GM19452 (cell line): ENCODE measurements at regions not wholly inside any gene's neighbourhood (a gene's known extent, or its start where the extent isn't known, plus 50 kb on each side); places are given as distances from the start of the nearest gene placed in this dataset.
"Not testable (repeated sequence)": the region's sequence is repeated elsewhere in the genome, so short reads cannot be mapped to it uniquely, and the experiment has no call there.

Experiments used
- ATAC-seq: cut with Tn5 transposase; IDR thresholded peaks from one replicate; pipeline ENCODE4 v1.9.1; 2021; ENCODE audit not compliant: unreplicated experiment

DNA sequence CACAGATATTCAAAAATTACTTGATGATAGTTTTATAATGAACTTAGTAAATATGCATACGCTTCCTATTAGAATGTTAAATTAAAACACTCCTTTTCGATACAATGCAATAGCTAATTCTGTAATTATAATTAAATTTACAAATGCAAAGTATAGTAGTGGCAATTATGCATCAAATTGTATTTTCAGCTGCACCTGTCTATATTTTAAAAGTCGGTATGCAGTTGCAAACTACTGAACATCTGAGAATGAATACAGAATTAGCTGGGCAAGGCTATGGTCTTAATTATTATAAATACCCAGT is 110.4 kb upstream of the ARHGAP42 start:
- ATAC-seq, result no peak

DNA sequence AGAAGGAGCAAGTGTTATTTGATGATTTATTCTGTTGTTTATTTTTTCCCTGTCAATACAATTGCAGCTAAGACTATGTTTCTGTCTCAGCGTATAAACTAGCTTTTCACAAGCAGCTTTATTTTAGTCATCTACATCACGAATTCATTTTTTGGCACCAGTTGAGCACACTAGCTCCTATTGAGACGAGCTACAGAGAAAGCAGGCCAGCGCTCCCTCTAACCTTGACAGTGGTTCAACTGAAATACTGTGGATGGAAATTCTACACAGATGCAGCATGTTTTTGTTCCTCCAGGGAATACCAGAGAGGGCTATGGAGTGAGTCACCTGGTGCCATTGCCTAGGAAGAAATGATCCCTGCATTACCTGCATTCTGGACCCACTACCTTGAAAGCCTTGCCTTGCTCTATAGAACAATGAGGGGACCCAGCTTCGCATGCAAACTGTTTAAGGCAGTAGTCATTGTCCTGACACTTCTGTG is 108.2 kb upstream of the ARHGAP42 start:
- ATAC-seq, result no peak

DNA sequence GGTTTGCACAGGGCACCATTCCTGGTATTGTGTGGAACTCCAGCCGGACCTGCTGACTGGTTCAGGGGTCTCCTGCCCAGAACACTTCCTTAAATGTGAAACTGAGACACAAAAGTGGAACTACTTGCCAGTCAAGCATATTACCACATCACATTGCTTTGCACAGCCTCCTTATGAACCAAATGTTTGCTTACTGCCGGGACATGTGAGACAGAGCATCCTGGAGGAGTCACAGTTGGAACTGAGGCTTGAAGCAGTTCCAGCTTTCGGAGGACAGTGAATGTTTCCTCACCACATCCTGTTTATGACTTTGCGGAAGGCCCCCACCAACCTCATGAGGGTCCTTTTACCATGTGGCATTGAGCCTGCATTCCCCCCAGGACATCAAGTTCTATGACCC is 105.8 kb upstream of the ARHGAP42 start:
- ATAC-seq, result no peak

DNA sequence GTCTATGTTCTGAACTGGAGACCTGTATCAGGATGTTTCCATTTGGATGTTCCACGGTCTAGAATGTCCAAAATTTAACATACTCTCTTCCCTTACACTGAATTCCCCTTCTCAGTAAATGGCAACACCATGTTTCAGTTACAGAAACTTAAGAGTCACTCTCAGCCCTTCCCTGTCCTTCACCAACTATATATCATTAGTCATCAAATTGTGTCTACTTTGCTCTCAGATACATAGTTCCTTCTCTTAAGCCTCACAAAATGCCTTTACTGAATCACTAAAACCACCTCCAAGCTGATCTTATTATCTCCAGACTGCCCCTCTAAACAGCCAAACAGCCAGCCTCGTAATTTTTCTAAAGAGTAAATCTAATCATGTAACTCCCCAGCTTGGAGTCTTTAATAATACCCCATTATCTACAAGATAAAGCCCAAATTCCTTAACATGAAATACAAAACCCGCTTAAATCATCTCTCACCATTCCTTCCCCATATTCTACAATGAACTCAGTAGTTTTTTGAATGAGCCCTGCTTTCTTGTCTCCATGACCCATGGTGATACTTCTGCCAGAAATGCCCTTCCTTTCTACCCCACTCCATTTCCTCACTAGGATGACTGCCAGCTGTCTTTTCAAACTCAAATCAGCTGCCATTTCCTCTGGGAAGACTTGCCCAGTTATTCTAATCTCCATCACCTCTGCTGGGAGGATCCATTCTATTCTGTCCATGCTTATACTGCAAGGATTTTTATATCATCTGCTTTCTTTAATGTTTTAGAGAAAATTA is 102.7 kb upstream of the ARHGAP42 start:
- no peak for ATAC-seq

DNA sequence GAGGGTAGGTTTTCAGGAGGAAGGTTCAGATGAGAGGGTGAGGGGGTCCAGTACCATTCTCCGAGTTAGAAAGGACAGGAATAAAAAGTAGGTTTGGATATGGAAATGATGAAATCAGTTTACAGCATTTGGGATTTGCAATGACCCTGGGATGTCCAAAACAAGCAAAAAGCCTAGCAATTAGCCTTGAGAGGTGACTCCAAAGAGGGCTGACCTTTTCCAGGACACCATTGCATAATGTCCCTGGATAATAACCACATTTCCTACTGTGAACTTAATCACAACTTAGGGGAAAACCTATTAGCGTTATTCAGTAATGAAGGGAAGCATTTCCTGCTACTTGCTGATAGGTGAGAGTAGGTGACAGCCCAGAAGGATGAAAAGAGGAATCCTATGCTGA is 101.4 kb upstream of the ARHGAP42 start:
- no peak for ATAC-seq

DNA sequence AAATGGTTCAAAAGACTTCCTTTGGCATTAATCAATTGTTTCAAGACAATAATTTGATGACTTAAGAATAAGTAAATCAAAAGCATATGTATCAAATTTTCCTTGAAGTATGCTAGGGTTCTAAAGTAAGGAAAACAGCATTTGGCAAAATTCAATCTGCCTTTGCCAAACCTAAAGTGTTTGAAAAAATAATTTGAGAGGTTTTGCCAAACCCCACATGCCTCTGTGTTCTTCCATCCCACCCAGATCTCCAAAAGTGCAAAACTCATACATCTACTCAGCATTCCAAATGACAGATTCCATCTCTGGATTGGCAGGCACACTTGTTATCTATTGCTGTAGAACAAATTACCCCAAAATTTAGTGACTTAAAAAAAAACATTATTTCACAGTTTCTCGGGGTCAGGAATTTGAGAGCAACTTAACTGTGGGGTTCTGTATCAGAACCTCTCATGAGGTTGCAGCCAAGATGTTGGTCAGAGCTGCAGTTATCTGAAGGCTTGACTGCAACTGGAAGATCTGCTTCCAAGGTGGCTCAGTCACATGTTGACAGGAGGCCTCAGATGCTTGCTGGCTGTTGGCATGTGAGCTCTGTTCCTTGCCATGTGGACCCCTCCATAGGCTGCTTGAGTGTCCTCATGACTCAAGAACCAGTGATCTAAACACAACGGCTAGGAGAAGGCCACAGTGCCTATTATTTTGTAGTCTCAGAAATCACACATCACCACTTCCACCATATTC is 100.6 kb upstream of the ARHGAP42 start:
- no peak for ATAC-seq

DNA sequence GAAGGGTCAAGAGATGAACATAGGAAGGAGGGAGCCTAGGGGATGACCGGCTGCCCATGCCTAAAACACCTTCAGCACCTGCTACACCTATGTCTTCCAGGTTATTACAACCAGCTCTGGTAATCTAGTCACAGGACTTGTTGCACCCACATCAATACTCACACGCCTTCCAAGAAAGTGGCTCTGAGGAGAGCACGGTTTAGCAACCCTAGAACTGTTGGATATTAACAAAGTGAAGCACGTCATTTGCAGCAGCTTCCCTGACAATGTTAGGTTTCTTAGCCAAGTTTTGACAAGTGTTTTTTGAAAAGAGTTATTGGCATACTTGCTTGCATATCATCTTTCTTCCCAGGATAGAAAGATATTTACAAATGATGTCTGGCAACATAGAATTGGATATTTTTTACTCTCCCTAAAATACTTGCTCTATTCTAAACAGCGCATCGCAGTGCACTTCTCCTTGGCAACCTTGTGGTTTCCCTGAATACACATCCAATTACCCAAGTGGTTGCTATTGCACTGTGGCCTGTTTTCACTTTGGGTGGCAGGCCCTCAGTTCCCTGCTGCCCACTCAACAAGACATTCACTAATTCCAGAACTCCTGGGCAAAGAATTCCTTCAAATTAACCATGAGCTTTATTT is 94.3 kb upstream of the ARHGAP42 start:
- ATAC-seq, result no peak

DNA sequence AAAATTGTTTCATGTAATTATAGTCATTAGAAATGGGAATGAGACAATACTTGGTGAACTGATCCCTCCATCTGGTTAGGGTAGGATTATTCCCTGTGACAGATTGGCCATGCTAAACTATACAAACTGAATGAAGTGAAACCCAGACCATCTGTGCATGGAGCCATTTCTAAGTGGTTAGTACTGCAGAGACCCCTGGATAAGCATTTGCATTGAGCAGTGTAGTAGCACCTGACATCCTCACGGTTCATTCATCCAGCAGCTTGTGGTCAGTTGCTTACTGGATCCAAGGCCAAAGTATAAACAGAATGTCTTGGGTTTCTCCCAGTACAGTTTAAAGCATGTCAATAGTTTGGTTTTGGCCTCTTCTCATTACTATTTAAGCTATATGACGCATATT is 93.8 kb upstream of the ARHGAP42 start:
- ATAC-seq, result no peak

DNA sequence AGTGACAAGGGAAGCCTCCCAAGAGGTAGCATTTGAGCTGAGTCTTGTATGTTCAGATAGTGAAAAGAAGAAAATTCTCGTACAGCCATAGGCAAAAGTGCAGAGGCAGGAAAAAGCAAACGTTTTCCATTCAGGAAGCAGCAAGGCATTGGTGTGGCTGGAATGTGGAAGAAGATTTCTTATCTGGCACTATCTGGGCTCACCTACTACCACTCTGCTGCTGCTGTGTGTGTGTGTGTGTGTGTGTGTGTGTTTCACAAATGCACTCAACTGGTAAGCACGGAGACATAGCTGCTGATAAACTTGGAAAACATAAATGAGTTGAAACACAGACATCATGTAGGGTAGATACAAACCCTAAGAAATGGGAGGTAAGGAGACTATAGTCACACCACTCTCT is 92.8 kb upstream of the ARHGAP42 start:
- ATAC-seq, result no peak

DNA sequence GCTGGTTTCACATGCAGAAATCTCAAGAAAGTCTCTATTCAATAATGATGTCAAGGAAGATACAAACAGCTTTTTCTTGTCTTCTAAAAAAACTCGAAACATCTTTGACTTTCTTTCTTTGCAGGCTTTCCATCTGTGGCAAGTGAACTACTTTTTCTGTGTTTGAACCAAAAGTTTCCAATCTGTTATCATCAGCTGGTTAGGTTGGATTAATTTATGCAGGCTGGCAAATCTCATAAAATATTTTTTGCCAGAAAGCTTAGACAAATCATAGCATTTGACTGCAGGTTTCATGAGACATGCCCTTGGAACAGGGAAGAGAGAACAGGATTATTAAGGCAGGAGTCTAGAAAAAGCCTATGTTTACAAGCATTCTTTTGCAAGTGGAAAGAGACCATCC is 86.1 kb upstream of the ARHGAP42 start:
- no peak for ATAC-seq

DNA sequence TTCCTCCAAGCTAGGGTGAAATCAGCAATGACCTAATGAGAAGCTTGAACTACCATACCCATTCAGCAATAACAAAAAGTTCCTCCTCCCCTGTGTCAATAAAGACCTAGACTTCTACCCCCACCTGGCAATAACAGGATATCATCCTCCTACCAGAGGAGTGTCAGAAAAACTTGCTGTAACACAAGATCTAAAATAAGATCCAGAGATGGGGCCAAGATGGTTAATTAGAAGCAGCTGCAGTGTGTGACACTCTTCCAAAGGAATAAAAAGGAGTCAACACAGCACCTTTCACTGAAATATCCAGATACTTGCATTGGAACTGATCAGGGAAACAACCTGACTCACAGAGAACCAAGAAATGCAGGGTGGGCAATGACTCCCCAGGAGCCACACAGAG is 84.4 kb upstream of the ARHGAP42 start:
- ATAC-seq, result no peak

DNA sequence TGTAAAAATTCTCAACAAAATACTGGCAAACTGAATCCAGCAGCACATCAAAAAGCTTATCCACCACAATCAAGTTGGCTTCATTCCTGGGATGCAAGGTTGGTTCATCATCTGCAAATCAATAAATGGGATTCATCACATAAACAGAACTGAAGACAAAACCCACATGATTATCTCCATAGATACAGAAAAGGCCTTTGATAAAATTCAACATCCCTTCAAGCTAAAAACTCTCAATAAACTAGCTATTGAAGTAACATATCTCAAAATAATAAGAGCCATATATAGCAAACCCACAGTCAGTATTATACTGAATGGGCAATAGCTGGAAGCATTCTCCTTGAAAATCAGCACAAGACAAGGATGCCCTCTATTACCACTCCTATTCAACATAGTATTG is 79.3 kb upstream of the ARHGAP42 start:
- not testable (repeated sequence) for ATAC-seq

DNA sequence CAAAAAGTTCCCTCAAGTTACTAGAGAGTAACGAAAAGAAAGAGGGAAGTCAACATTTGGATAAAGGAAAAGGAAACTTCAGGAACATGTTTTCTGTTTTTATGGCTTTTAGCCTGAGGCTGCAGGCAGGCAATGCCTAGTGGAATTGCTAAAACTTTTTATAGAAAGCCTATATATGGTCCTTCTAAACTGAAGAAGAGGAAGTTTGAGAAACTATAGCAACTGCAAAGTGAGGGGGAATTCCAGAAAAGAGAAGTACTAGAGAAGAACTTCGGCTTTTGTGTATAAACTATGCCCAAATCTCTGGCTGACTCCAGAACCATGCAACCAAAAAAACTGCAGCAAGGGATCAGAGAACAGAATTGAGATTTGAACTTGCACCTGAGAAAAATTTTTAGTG is 74.3 kb upstream of the ARHGAP42 start:
- ATAC-seq, result no peak

DNA sequence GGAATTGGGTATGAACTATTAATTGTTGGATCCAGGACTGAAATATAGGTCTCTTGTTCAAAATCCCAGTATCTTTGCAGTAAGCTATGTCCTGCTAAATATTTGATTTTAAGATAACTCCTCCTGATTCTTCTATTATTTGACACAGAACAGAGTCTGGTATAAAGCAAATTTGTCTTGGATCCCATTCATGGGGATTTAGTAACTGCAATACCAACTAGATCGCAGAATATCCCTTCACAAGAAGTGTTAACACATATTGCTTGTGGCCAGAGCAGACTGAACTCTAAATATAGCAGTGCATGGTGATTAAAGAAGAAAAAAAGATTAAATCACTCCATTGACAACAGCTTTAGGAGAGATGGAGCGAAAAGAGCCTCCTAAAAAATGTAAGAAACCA is 68.2 kb upstream of the ARHGAP42 start:
- ATAC-seq, result no peak

DNA sequence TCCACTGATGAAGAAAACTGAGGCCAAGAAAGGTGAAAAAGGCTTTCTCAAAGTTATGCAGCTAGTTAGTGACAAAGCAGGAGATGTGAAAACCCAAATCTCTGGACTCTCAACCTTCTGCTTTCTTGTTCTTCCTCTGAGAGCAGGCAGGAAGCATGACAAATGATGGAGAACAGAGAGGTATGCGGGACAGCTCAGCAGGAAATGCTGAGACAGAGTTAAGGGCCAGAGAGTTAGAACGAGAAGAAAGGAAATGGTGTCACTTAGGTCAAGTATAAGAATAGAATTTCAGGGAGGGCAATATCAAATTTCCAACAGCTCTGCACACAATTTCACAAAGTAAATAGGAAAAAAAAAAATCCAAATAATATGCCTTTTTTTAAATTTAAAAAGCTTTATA is 67.6 kb upstream of the ARHGAP42 start:
- ATAC-seq, result no peak

DNA sequence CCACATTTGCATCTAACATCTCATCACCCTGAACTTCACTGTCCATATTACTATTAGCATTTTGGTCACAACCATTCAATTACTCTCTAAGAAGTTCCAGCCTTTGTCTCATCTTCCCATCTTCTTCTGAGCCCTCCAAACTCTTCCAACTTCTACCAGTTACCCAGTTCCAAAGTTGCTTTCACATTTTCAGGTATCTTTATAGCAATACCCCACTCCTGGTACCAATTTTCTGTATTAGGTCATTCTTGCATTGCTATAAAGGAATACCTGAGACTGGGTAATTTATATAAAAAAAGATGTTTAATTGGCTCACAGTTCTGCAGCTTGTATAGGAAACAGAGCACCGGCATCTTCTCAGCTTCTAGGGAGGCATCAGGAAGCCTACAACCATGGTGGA is 64.7 kb upstream of the ARHGAP42 start:
- no peak for ATAC-seq

DNA sequence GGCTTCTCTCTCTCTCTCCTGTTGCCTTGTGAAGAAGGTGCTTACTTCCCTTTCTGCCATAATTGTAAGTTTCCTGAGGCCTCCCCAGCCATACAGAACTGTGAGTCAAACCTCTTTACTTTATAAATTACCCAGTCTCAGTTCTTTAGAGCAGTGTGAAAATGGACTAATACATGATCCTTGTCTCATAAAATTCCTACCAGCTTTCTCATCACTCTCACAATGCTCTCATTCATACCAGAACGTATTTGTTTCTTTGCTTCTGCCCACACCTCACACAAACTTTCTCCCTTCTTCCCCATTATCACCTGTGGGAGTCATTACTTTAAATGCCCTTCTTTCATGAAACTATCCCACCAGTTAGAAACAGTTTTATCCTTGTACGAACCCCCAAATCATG is 62.7 kb upstream of the ARHGAP42 start:
- ATAC-seq, result no peak

DNA sequence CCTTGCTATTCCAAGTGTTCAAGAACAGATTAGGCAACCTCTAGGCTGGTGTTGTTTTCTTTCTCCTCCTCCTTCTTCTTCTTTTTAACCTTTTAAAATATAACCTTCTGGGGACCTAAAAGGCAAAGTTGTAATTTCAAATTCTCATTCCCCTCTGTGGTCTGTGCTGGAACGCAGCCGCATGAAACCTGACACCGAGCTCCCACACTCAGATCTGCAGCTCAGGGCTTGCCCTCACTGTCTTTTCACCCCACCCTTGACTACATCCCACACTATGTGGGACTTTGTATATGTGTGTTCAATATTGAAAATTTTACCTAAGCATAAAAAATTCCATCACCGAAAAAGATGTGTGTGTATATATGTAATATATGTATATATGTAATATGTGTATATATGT is 62.0 kb upstream of the ARHGAP42 start:
- ATAC-seq, result no peak

DNA sequence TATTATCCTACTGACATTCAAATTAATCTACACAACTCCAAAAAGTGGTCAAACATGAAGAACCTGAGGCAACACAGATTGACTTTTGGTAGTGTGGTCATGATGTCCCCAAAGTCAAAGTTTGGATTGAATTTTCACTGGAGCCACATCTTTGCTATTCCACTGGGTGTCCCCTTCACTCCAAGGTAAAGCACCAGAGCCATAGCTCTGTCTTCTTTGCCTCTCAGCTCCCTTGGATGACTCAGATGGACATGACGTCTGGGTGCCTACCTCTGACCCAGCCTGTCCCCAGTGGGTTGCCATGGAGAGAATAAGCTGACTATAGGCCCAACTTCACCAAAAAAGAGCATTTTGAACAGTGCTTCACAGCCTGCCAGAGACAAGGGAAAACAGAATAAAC is 57.4 kb upstream of the ARHGAP42 start:
- ATAC-seq, result no peak

DNA sequence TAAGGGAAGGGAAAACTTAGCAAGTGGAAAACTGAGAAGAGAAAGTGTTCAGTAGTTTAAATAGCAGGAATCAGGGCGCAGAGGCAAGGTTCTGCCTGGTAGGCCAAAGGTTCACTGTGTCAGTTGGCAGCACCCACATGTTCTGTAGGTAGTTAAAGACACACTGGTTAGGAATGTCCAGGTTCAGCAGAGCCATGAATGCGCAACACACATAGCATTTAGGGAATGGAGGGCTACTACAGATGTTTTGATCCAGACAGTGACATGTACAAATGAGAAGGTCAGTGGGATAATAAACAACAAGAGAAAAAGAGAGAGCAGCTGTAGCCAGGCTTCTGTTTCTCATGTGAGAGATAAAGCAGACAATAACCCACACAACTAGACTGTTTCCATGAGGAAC is 56.2 kb upstream of the ARHGAP42 start:
- ATAC-seq, result no peak

DNA sequence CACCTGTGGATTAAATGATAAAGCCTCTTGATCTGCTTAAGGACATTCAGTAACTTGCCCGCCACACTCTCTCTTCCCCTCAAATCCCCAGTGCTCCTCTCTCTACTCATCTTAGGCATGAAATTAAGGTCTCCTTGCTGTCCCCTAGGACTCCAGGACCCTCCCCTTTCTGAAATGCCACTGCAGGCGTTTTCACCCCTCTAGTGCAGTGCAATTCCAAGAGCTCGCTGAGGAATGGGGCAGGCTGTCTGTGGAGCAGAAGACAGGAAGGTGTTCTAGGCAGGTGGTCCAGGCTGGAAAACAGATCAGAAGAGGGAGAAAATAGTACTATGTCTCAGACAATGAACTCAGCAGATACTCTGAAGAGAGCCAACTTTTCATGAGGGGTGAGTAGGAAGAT is 55.8 kb upstream of the ARHGAP42 start:
- ATAC-seq, result no peak

DNA sequence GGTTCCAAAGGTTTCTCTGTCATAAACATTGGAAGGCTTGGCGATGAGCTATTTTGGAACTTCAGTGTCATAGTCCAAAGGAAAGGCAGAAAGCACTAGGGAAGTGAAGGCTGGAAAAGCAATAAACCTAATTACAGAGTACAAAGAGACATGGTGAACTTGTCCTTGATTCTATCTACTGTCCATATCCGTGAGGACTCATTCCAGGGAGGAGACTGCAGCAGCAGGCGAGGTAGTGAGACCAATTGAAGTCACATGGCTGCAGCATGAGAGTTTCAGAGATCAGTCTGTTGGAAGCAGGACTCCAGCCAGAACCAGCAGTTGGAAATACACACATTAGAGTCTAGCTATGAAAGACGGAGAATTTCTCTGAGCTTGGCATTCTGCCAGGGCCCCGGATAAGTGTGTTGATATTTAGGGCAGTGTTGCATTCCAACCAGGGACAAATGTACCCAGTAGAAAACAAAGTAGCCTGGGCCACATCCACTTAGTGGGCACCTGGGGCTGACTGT is 54.1 kb upstream of the ARHGAP42 start:
- no peak for ATAC-seq
